Activated T-helper 9 cell treated with anti-CD3 and anti-CD28 coated beads, Interleukin-2, amount 50 U/mL, for 16 hours (primary cell): ENCODE measurements at regions not wholly inside any gene's neighbourhood (a gene's known extent, or its start where the extent isn't known, plus 50 kb on each side); places are given as distances from the start of the nearest gene placed in this dataset.

Source experiments
- DNase-seq: peaks from one replicate; pipeline ENCODE4 v3.0.0-alpha.2; 2020; ENCODE audit warnings: low read depth

DNA sequence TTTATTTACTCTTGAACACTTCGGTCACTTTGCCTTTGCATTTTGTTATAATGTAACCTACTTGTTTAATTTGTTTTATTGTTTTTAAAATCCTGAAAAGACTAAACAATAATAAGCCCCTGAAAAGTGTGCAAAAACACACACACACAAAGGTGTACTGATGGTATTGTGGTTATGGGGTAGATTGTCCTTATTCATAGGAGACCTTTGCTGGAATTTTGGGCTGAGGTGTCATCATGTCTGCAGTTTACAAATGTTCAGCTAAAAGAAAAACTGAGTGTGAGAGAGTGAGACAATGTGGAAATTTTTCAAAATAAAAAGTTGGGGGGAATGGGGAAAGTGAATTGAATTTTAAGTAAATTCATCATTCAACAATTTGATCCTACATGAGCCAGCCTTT is 174.9 kb downstream of the QDPR start:
- no peak for DNase-seq

DNA sequence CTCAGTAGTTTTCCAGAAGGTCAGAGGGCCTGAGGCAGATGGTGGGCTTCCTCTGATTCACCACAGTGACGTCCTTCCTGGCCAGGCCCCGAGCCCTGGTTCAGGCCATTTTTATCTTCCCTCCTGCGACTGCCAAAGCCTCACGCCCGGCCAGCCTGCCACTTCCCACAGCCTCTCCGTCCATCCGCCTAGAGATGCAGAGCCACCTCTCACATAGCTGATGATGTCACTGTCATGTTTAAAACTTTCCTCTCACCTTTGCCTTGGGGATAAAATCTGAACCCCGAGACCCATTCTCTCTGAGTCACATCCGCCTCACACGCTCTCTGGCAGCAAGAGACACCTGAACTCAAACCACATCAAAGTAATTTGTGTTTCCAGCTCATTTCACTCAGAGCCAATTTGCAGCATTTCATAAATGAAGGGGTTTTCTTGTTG is 175.3 kb downstream of the QDPR start:
- DNase-seq: peak; percentile 58

DNA sequence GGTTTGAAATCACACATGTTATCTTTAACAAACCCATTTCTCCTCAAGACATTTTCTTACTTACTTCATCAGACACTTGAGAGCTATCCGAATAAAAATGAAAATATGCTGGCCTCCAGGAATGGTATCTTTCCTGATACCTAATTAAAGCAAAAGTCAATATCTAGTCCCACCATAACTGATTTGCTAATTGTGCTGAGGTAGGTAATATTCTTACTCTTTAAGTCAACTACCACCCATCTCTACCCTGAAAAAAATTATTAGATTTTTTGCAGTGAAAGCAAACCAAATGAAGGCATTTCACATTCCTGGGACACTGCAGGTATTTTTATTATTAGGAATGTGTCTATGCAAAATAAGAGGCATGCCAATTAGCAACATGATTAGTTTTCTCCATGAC is 175.8 kb downstream of the QDPR start:
- no peak for DNase-seq

DNA sequence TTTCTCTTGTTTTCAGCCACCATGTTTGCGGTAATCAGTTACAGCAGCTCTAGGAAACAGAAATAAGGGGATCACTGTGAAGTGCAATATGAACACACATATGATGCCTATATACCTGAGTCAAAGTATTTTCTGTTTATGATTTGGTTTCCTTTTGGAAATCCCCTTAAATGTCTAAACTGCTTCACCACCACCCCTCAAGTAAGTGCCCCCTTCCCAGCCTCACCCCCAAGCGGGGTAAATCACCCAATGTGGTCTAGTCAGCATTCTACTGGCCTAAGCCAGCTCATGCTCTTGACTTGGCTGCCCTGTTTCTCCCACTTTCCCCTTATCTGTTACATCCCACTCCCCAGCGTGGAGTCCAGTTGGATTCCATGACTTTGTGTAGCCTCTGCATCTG is 176.5 kb downstream of the QDPR start:
- DNase-seq: no peak

DNA sequence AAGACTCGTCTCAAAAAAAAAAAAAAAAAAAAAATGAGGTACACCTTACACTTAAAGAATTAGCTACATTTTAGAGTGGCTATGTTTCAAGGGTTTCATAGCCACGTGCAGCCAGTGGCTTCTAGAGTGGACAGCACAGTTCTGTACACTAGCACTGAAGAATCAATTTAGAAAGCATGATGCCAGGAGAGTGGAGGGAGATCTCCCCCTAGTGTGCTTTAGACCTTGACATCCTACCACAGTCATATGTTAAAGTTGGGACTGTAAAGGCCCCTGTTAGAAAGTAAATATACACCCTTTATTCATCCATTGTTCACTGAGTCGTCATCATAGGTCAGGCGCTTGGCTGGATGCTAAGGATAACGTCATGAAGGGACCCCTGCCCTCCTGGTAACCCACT is 179.4 kb downstream of the QDPR start:
- no peak for DNase-seq

DNA sequence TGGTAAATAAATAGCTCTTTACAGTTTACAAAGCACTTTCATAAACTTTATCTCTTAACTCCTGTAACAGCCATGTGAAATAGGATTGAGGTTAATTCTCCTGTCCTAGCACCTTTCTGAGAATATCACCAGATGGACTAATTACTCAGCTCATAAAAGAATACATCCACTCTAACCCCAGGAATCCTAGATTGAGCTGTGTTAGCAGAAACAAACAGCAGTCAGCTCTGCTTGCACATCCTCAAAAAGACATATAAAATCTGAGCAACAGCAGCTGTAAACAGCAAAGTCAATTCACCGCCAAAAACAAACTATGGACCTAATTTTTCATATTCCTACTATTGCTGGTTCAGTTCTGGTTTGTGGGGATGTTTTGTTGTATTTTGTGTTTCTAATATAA is 182.8 kb downstream of the QDPR start:
- DNase-seq: no peak

DNA sequence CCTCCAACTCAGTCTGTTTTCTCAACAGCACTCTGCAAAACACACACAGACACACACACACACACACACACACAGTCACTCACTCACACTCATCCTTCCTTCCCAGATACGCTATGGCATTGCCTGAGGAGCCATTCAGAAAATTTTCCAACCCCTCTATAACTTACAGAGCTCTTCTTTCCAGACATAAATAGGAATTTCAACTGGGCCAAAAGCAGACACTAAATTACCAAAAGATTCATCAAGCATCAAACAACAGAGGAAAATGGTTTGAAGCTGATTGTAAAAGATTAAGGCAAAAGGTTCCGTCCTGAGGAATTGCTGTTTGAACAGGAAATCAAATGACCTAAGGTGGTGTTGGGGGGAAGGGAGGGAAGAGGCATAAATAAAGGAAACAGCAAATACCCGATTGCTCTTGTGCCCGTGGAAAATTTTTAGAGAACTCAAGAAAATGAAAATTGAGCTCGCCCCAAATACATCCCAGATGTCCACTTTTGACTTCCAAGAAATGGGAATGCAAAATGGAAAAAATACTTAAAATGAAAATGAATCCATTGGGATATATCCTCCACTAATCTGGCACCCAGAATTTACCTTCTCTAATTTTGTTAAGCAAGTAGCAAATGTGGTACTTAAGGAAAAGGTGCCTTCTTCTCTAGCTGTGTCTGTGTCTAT is 183.6 kb downstream of the QDPR start:
- no peak for DNase-seq

DNA sequence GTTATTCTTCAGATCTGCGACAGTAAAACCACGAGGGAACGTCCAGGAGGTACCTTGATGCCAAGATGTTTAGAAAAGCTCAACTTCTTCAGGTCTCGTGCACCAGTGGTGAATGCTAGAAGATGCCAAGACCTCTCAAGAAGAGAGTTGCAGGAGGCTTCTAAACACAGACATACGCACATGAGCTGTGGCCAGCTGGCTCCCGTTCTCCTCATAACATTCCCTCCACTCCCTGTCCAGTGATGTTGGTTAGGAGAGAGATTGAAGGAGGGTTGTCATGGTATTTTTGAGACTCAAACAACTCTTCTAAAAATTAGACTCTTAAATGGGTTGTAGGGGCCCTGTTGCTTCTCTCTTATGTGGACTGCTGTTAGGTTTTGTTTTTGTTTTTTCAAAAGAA is 184.3 kb downstream of the QDPR start:
- no peak for DNase-seq

DNA sequence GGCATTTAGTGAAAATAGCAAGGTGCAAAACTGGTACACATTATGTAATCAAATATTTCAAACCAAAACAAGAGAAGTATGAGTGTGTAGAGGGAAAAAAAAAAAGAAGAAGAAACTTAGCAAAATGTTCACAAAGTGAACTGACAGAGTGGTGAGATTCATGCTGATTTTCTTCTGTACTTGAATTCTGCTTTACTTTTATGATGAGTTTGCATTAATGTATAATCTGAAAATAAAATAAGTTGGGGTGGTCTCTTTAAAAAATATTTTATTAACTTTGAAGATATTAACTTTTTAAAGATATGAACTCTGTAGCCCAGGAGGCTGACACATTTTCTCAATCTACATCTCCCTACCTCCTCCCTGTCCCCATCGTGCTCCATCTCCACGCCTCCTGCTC is 185.1 kb downstream of the QDPR start:
- DNase-seq: no peak

DNA sequence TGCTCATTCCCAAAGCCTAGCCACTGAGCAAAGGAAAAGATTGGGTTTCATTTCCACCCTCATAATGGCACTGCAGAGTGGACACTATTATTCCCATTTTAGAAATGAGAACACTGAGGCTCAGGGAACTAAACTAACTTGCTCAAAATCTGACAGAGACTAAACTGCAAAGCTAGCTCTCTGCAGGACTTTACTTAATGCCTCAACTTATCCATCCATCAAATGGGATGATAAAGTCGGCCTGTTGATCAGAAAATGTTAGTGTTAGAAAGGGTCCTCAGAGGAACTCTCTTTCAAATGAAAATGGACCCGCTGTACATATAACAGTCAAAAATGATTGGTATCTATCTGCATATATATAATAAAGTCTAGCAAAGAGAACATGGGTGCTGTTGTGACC is 186.8 kb downstream of the QDPR start:
- DNase-seq: no peak

DNA sequence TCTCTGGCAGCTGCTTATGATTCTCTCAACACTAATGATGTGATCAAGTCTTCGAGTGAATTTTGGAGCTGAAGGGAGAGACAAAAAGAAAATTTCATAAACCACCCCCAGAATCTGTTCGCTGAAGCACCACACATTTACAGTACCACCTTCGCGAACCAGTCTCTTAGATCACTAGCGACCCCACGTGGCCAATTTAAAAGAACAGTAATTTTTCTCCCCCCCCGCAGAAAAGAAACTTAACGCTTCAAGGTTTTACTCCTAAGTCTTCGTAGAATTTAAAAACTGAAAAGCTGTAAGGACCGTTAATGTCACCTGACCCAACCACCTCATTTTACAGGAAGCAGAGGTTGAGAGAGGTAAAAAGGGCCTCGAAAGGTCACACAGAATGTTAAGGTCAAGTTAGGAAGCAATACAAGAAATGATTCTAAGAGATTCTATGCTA is 187.5 kb downstream of the QDPR start:
- peak; percentile 13 for DNase-seq

DNA sequence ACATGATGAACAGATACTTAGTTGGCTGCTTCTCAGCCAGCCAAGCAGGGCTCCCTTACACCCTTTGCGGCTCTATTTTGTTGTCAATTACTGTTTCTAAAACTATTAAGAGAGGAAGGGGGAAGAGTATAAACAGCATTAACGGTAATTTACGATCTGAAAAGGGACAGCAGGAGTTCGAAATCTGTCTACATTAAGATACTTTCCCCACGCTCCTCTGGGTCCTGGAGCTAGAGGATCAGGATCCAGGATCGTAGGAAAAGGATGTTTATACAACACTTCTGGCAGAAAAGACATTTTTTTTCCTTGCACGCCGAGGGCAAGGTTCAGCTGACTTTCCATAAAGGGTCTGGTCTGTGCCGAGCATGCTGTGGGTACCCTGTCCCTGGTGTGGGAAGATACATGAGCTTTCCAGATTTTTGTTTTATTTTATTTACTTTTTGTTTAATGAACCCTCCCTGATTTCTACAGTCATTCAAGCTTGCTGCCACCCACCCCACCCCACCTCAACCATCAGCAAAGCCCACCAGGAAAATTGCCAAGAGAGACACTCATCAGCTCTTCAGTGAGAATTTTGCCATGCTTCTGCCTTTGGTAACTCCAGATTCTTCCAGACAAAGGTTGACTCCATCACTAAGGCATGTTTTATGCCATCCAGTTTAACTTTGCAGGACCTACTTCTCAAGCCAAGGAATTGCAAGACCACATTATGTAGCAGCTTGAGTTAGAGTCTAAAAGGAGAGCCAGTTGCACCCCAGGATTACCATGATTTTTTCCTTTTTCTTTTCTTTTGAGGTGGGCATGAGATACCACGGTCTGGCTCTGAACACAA is 188.1 kb downstream of the QDPR start:
- DNase-seq: no peak

DNA sequence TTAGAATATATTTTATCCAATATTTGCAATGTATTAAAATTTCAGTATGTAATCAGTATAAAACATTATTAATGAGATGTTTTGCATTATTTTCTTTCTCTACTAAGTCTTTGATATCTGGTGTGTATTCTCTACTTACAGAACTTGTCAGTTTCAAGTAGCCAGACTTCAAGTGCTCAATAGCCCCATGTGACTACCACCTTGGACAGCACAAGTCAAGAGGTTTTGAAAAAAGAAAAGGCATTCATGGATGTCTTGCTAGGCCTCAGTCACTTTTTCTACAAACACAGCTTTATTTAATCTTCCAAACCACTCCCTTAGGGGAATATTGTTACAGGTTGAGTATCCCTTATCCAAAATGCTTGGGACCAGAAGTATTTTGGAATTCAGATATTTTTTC is 189.4 kb downstream of the QDPR start:
- DNase-seq: no peak

DNA sequence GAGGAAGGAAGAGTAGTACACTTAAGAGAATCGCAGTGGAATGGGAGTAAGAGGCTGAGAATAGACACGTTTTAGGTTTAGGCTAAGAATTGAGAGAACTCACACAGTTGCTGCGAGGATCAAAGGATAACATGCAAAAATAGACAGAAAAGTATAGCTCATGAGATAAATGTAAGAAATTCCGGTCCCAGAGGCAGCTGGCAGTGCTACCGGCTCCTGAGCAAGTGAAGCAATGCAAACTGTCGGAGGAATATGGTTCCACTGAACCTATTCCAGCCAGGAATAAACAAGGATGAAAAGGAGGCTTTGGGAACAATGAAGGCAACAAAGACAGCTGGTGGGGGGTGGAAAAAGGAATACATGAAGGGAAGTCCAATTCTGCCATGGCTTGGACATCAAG is 191.8 kb downstream of the QDPR start:
- no peak for DNase-seq

DNA sequence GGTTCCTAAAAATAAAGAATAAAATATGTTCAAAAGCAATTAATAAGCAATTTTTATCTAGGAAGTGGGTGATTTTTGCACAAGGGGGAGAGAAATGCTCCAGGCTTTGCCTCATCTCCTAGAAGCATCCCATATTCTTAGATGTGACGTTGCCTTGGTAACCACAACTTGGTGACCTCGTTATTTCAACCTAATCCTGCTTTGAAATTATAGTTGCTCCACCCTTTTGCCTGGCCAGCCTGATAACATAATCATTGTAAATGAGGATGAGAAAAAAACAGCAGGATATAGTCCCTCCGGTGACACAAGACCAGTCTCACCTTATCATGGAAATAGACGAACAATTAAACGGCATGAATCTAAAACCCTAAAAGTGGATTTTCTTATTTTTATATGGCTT is 194.4 kb downstream of the QDPR start:
- DNase-seq: no peak

DNA sequence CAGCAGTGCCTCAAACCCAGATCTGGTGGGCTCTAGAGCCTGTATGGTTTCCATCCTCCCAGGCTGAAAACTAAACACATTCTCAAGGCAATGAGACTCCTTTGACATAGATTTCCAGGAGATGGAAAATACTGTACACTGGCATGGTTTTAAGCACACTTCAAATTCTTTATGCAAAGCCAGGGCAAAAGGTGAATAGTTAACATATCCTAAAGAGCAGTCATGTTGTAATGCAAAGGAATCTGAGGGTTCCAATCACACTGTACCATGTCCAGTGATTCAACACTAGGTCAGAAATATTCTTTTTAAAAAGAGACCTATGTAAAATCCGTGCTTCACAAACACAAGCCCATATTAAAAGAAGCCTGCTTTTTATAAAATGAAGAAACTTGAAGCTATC is 195.3 kb downstream of the QDPR start:
- DNase-seq: no peak

DNA sequence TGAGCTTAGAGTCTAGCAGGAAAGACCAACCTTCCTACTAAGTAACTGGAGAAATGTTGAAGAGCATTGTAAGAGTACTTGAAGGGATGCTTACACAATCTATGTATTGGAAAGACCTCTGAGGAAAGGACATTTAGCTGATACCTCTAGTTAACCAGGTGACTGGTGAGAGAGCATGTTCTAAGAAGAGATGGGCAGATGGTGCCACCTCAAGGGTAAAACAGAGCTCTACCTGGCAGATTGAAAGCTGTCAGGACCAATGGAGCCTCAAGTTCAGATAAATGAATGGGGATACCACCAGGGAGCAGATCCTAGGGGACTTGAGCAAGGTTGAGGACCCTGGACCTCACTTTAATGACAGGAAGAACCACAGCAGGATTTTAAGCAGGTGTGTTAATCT is 196.4 kb downstream of the QDPR start:
- DNase-seq: no peak

DNA sequence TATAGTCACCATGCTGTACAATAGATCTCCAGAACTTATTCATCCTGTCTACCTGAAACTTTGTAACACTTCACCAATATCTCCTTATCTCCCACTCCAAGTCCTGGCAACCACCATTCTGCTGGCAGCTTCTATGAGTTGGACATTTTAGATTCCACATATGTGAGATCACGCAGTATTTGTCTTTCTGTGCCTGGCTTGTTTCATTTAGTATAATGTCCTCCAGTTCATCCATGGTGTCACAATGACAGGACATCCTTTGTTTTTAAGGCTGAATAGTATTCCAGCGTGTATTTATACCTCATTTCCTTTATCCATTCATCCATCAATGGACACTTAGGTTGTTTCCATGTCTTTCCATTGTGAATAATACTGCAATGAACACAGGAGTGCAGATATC is 198.7 kb downstream of the QDPR start:
- DNase-seq: no peak

DNA sequence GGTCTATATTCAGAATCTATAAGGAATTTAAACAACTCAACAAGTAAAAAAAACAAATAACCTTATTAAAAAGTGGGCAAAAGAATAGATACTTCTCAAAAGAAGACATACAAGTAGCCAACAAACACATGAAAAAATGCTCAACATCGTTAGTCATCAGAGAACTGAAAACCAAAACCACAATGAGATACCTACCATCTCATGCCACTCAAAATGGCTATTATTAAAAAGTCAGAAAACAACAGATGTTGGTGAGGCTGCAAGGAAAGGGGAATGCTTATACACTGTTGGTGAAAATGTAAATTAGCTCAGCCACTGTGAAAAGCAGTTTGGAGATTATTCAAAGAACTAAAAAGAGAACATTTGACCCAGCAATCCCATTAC is 201.6 kb downstream of the QDPR start:
- no peak for DNase-seq

DNA sequence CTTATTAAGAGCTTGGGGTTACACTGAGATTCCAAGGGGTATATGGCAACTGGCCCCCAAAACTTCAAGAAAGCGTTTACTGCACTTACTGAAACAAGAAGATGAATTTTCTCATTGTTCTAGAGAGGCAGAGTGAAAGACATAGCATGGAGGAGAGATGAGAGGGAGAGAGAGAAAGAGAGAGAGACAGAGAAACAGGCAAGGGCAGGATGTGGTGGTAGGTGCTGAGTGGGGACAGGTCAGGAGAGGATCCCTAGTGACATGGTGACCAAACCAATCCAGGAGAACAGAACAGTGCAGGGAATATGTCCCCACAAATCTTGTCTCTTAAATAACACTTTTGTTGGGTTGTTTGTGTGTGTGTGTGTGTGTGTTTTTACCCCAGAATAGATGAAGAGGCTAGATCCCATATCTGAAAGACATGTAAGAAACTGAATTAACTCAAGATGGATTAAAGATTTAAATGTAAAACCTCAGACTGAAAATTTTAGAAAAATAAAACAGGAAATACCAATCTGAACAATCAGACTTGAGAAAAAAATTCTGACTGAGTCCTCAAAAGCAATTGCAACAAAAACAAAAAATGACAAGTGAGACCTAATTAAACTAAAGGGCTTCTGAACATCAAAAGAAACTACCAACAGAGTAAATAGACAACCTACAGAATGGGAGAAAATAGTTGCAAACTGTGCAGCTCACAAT is 202.2 kb downstream of the QDPR start:
- no peak for DNase-seq

DNA sequence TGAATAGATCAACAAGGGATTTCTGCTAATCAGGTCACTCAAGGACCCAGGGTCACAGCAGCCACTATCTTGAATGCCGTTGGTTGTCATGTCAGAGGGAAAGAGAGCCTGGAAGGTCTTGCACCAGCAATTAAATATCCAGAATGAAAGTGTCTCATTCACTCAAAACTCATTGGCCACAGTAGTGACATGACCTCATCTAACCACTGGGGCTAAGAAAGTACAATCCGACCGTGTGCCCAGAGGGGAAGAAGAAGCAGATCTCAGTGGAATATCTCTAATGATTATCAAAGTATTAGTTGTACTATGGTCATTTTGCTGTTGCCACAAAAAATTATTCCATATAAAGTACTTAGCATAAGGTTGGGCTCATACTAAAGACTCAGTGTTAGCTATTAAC is 210.0 kb downstream of the QDPR start:
- DNase-seq: no peak

DNA sequence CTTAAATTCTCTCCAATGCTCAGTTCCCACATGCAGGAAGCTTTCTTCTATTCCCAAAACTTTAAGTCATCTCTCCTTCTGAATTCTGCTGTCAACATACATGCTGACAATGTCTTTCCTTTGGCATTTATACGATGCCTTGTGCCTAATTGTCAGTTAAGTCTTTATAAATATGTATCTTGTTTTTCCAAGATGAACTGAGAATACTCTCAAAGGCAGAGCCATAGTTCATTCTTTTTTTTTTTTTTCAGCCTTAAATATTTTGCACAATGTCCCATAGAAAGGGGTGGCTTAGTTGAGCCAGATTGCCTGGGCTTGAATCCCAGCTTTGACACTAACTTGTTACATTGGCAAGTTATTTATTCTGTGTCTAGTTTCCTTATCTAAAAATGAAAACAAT is 210.6 kb downstream of the QDPR start:
- DNase-seq: no peak
